GM12878 (cell line): ENCODE measurements at regions not wholly inside any gene's neighbourhood (a gene's known extent, or its start where the extent isn't known, plus 50 kb on each side); places are given as distances from the start of the nearest gene placed in this dataset.

Source experiments
- ATAC-seq: fragments of 200-7000 bp; cut with Tn5 transposase; 3 replicates; pipeline ENCODE4 v1.9.1; 2020; ENCODE audit warnings: mild to moderate bottlenecking, moderate library complexity
- BruUV-seq: library from RNA; stranded (reverse); fragments of 400-500 nt; replicated peaks from 2 replicates; lab custom pipeline; 2021; lab: Mats Ljungman, UMichigan
- CTCF ChIA-PET: fragments of 300-600 bp; sonication (Branson Sonifier 250); formaldehyde crosslinking; extraction: SDS; loops from one replicate; lab custom pipeline; 2021; ENCODE audit warnings: inconsistent platforms; lab: Yijun Ruan, JAX
- POLR2A ChIA-PET: fragments of 350-600 bp; formaldehyde crosslinking; extraction: SDS; loops from one replicate; lab custom pipeline; 2021; ENCODE audit warnings: inconsistent platforms; lab: Charles Lee
- RAD21 ChIA-PET: fragments of 300-600 bp; sonication (Branson Sonifier 250); formaldehyde crosslinking; loops from one replicate; lab custom pipeline; 2023; ENCODE audit warnings: antibody characterized with exemption; ENCODE audit not compliant: unreplicated experiment; lab: Charles Lee
- SMC1A ChIA-PET: fragments of 300-600 bp; sonication (Branson Sonifier 250); formaldehyde crosslinking; loops from one replicate; lab custom pipeline; 2023; ENCODE audit not compliant: unreplicated experiment, uncharacterized antibody; lab: Charles Lee
- DNase-seq: peaks from one replicate; pipeline ENCODE4 v3.0.0-alpha.2; 2011; ENCODE audit warnings: low read depth, low spot score
- FAIRE-seq: peaks from 3 replicates; lab custom pipeline; 2011; peaks lifted over from hg19 to GRCh38; lab: Jason Lieb, UNC
- H2AFZ ChIP-seq: 2 replicates; pipeline ENCODE4 v1.6.0; 2011; ENCODE audit warnings: low read depth, low read length, control low read depth; ENCODE audit not compliant: control insufficient read depth
- H3K27ac ChIP-seq: 2 replicates; pipeline ENCODE4 v1.5.1; 2011; ENCODE audit warnings: control low read depth; ENCODE audit not compliant: control insufficient read depth, insufficient read depth
- H3K27me3 ChIP-seq, 2 experiments: replicated peaks in 1 of 2; 2 replicates each; pipeline versions ENCODE4 v1.6.0 to v1.6.1; 2011; ENCODE audit warnings: low read length in 1 of 2; ENCODE audit not compliant: control insufficient read depth in 2 of 2, insufficient read depth in 2 of 2
- H3K36me3 ChIP-seq, 2 experiments: 2 replicates each; pipeline ENCODE4 v1.5.1; 2011; ENCODE audit warnings: low read length in 1 of 2; ENCODE audit not compliant: control insufficient read depth in 2 of 2, insufficient read depth in 2 of 2
- H3K4me1 ChIP-seq: 2 replicates; pipeline ENCODE4 v1.6.1; 2011; ENCODE audit warnings: mild to moderate bottlenecking, low read length, moderate library complexity, mixed read lengths; ENCODE audit not compliant: control insufficient read depth, insufficient read depth
- H3K4me2 ChIP-seq: 2 replicates; pipeline ENCODE4 v1.6.0; 2011; ENCODE audit warnings: control low read depth; ENCODE audit not compliant: control insufficient read depth, insufficient read depth
- H3K4me3 ChIP-seq: fragments of 200-600 bp; sonication (generic); 2 replicates; pipeline ENCODE4 v1.5.1; 2016
- H3K79me2 ChIP-seq: 2 replicates; pipeline ENCODE4 v1.6.0; 2011; ENCODE audit warnings: low read length; ENCODE audit not compliant: control insufficient read depth, insufficient read depth
- H3K9ac ChIP-seq: 2 replicates; pipeline ENCODE4 v1.8.0; 2011; ENCODE audit warnings: low read length, control low read depth, mixed read lengths; ENCODE audit not compliant: control insufficient read depth, insufficient read depth
- H3K9me3 ChIP-seq: replicated peaks from 3 replicates; pipeline ENCODE4 v1.5.1; 2011; ENCODE audit warnings: mild to moderate bottlenecking, low read length; ENCODE audit not compliant: control insufficient read depth, insufficient read depth
- H4K20me1 ChIP-seq: 2 replicates; pipeline ENCODE4 v1.6.0; 2011; ENCODE audit not compliant: control insufficient read depth, insufficient read depth
- ETV6 ChIP-seq, 2 experiments: fragments of 450-650 bp in 1 of 2; IDR thresholded peaks in 1 of 2; conservative IDR thresholded peaks in 1 of 2; 2 replicates each; pipeline ENCODE4 v1.6.1; 2014; ENCODE audit warnings: antibody characterized with exemption in 1 of 2, borderline replicate concordance in 1 of 2, low read depth in 1 of 2, mild to moderate bottlenecking in 1 of 2, moderate library complexity in 1 of 2
- GABPA ChIP-seq: IDR thresholded peaks from 2 replicates; pipeline ENCODE4 v1.6.1; 2014; ENCODE audit warnings: antibody characterized with exemption, low read depth, mild to moderate bottlenecking, inconsistent platforms
- HDAC2 ChIP-seq: fragments of 200-600 bp; sonication (generic); IDR thresholded peaks from 2 replicates; pipeline ENCODE4 v1.6.1; 2017
- MXI1 ChIP-seq: fragments of 150-350 bp; IDR thresholded peaks from 2 replicates; pipeline ENCODE4 v1.6.1; 2011; ENCODE audit warnings: low read depth, mild to moderate bottlenecking, inconsistent platforms, low read length, improper control_type of control experiment
- MYC ChIP-seq: IDR thresholded peaks from 2 replicates; pipeline ENCODE4 v1.6.1; 2011; ENCODE audit warnings: mild to moderate bottlenecking, low read length, moderate library complexity, inconsistent platforms; ENCODE audit not compliant: insufficient read depth, insufficient replicate concordance, insufficient read length, severe bottlenecking
- NFXL1 ChIP-seq: fragments of 450-650 bp; IDR thresholded peaks from 2 replicates; pipeline ENCODE4 v1.6.1; 2017; ENCODE audit warnings: antibody characterized with exemption, mild to moderate bottlenecking, borderline replicate concordance
- NR2C2 ChIP-seq: IDR thresholded peaks from 2 replicates; pipeline ENCODE4 v1.6.1; 2011; ENCODE audit warnings: borderline replicate concordance, low read depth; ENCODE audit not compliant: control insufficient read depth, insufficient read length
- RAD21 ChIP-seq: IDR thresholded peaks from 2 replicates; pipeline ENCODE4 v1.6.1; 2011; ENCODE audit warnings: mild to moderate bottlenecking, low read depth, low read length, moderate library complexity; ENCODE audit not compliant: insufficient read depth
- RB1 ChIP-seq: fragments of 450-650 bp; formaldehyde crosslinking; IDR thresholded peaks from 2 replicates; pipeline ENCODE4 v1.6.1; 2017; ENCODE audit warnings: mild to moderate bottlenecking, borderline replicate concordance
- RFX5 ChIP-seq: IDR thresholded peaks from 2 replicates; pipeline ENCODE4 v1.6.1; 2011; ENCODE audit warnings: low read depth, low read length, improper control_type of control experiment
- SREBF2 ChIP-seq: IDR thresholded peaks from 2 replicates; pipeline ENCODE4 v1.6.1; 2012; ENCODE audit warnings: mild to moderate bottlenecking, low read length
- WGBS: methylation state at CpG from one replicate; pipeline ENCODE4 v1.1.6; 2016; ENCODE audit warnings: low lambda C conversion rate; ENCODE audit not compliant: insufficient replicate concordance, insufficient coverage; ENCODE audit errors: missing lambda C conversion rate; 5-methylcytosine and 5-hydroxymethylcytosine counted together
- in situ Hi-C: fragments of 300-500 bp; cut with MboI; formaldehyde crosslinking; loops from 9 replicates; pipeline ENCODE4 v1.14.3; 2018; ENCODE audit warnings: mixed read lengths
- intact Hi-C: fragments of 100-400 bp; cut with micrococcal nuclease; formaldehyde crosslinking; loops from one replicate; pipeline ENCODE4 v1.14.2; 2022; ENCODE audit not compliant: unreplicated experiment
- TF ChIP-seq, protein P1 (sequence below): IDR thresholded peaks from 2 replicates; pipeline ENCODE4 v1.6.1; 2011; ENCODE audit warnings: low read depth, low read length, improper control_type of control experiment, borderline replicate concordance
- TF ChIP-seq, protein P2 (sequence below): IDR thresholded peaks from 2 replicates; pipeline ENCODE4 v1.6.1; 2012; ENCODE audit warnings: mild to moderate bottlenecking, low read depth, low read length
- TF ChIP-seq, protein P3 (sequence below): IDR thresholded peaks from 2 replicates; pipeline ENCODE4 v1.6.1; 2011; ENCODE audit warnings: borderline replicate concordance, low read depth, mild to moderate bottlenecking, moderate library complexity, low read length; ENCODE audit not compliant: insufficient read depth, poor library complexity, severe bottlenecking

DNA sequence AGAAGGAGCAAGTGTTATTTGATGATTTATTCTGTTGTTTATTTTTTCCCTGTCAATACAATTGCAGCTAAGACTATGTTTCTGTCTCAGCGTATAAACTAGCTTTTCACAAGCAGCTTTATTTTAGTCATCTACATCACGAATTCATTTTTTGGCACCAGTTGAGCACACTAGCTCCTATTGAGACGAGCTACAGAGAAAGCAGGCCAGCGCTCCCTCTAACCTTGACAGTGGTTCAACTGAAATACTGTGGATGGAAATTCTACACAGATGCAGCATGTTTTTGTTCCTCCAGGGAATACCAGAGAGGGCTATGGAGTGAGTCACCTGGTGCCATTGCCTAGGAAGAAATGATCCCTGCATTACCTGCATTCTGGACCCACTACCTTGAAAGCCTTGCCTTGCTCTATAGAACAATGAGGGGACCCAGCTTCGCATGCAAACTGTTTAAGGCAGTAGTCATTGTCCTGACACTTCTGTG, 108.2 kb upstream of the ARHGAP42 start (continued):
- no peak for TF ChIP-seq ETV6 (conservative IDR thresholded peaks at IDR 0.05 in 1 of 2, IDR thresholded peaks at IDR 0.05 in 1 of 2; ENCODE audit: borderline replicate concordance in 1 of 2, low read depth in 1 of 2)
- TF ChIP-seq NFXL1 = no peak
- TF ChIP-seq HDAC2 = no peak
- TF ChIP-seq GABPA = no peak
- TF ChIP-seq, protein P1, sequence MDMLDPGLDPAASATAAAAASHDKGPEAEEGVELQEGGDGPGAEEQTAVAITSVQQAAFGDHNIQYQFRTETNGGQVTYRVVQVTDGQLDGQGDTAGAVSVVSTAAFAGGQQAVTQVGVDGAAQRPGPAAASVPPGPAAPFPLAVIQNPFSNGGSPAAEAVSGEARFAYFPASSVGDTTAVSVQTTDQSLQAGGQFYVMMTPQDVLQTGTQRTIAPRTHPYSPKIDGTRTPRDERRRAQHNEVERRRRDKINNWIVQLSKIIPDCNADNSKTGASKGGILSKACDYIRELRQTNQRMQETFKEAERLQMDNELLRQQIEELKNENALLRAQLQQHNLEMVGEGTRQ = no peak
- TF ChIP-seq RAD21 = no peak
- TF ChIP-seq SREBF2 = no peak

DNA sequence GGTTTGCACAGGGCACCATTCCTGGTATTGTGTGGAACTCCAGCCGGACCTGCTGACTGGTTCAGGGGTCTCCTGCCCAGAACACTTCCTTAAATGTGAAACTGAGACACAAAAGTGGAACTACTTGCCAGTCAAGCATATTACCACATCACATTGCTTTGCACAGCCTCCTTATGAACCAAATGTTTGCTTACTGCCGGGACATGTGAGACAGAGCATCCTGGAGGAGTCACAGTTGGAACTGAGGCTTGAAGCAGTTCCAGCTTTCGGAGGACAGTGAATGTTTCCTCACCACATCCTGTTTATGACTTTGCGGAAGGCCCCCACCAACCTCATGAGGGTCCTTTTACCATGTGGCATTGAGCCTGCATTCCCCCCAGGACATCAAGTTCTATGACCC, 105.8 kb upstream of the ARHGAP42 start:
- intact Hi-C loops (no loop called here), in situ Hi-C loops (no loop called here)
- ChIA-PET RAD21 (no interaction called here), SMC1A (interaction anchor here (1.2 kb wide), 1 partner anchor 195 kb away, joined by 3 read pairs; no protein-coding TSS in a partner anchor), POLR2A (no interaction called here), CTCF (no interaction called here)
- no TSS peak for BruUV-seq
- DNase-seq = no peak
- Histone ChIP-seq H3K9me3 (no peaks in the 10 kb centered on the region), H3K27me3 (peaks cover 0 to 3% of the 10 kb centered on the region in 2 experiments; a peak in 3 of 4 replicates), H2AFZ (no peak overlapping the region), H3K4me1 (no peaks in the 10 kb centered on the region), H3K27ac (no peak overlapping the region), H3K9ac (no peak overlapping the region), H3K4me2 (no peak overlapping the region), H3K4me3 (no peak overlapping the region), H3K36me3 (no peaks in the 10 kb centered on the region)
- ATAC-seq = peak; percentile 26; the same call in 1 of the 3 replicates
- no peak for TF ChIP-seq NR2C2
- no peak for TF ChIP-seq MYC
- TF ChIP-seq, protein P2, sequence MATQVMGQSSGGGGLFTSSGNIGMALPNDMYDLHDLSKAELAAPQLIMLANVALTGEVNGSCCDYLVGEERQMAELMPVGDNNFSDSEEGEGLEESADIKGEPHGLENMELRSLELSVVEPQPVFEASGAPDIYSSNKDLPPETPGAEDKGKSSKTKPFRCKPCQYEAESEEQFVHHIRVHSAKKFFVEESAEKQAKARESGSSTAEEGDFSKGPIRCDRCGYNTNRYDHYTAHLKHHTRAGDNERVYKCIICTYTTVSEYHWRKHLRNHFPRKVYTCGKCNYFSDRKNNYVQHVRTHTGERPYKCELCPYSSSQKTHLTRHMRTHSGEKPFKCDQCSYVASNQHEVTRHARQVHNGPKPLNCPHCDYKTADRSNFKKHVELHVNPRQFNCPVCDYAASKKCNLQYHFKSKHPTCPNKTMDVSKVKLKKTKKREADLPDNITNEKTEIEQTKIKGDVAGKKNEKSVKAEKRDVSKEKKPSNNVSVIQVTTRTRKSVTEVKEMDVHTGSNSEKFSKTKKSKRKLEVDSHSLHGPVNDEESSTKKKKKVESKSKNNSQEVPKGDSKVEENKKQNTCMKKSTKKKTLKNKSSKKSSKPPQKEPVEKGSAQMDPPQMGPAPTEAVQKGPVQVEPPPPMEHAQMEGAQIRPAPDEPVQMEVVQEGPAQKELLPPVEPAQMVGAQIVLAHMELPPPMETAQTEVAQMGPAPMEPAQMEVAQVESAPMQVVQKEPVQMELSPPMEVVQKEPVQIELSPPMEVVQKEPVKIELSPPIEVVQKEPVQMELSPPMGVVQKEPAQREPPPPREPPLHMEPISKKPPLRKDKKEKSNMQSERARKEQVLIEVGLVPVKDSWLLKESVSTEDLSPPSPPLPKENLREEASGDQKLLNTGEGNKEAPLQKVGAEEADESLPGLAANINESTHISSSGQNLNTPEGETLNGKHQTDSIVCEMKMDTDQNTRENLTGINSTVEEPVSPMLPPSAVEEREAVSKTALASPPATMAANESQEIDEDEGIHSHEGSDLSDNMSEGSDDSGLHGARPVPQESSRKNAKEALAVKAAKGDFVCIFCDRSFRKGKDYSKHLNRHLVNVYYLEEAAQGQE = no peak
- no peak for TF ChIP-seq MXI1
- no peak for TF ChIP-seq RFX5
- no peak for TF ChIP-seq RB1
- TF ChIP-seq, protein P3, sequence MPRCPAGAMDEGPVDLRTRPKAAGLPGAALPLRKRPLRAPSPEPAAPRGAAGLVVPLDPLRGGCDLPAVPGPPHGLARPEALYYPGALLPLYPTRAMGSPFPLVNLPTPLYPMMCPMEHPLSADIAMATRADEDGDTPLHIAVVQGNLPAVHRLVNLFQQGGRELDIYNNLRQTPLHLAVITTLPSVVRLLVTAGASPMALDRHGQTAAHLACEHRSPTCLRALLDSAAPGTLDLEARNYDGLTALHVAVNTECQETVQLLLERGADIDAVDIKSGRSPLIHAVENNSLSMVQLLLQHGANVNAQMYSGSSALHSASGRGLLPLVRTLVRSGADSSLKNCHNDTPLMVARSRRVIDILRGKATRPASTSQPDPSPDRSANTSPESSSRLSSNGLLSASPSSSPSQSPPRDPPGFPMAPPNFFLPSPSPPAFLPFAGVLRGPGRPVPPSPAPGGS = no peak
- TF ChIP-seq, all 136 proteins: peak for 0
- Histone ChIP-seq H4K20me1 (no peaks in the 10 kb centered on the region), H3K79me2 (no peaks in the 10 kb centered on the region)
- FAIRE-seq = no peak
- 26% methylated on average over 4 of the region's 4 CpGs for WGBS
